Stimulated activated effector memory CD8-positive, alpha-beta T cell treated with anti-CD3 and anti-CD28 coated beads, Interleukin-12 subunit alpha, Interleukin-12 subunit beta, amount 100 ng/mL, for 72 hours (primary cell): ENCODE measurements at regions not wholly inside any gene's neighbourhood (a gene's known extent, or its start where the extent isn't known, plus 50 kb on each side); places are given as distances from the start of the nearest gene placed in this dataset.

Source experiments
- ATAC-seq: fragments of 150-1000 bp; cut with Tn5 transposase; 2 replicates; pipeline ENCODE4 v1.10.0; 2021
- DNase-seq, 2 donors: peaks; one replicate each; pipeline ENCODE4 v3.0.0; 2021 to 2022; ENCODE audit warnings: low spot score in 2 of 2
- H3K27ac Mint-ChIP-seq: one replicate; pipeline ENCODE4 v1.8.0; 2022; ENCODE audit warnings: mild to moderate bottlenecking, mixed read lengths
- H3K36me3 Mint-ChIP-seq: one replicate; pipeline ENCODE4 v1.8.0; 2022; ENCODE audit warnings: mild to moderate bottlenecking, mixed read lengths
- H3K4me1 Mint-ChIP-seq: one replicate; pipeline ENCODE4 v1.8.0; 2022; ENCODE audit warnings: mixed read lengths
- H3K4me3 Mint-ChIP-seq: one replicate; pipeline ENCODE4 v1.8.0; 2022; ENCODE audit warnings: mild to moderate bottlenecking, mixed read lengths
- H3K9me3 Mint-ChIP-seq: one replicate; pipeline ENCODE4 v1.8.0; 2022; ENCODE audit warnings: mixed read lengths

GRCh38 chr2:215849771-215850170 lies 163.6 kb downstream of the MREG start:
- Mint-ChIP-seq H3K9me3 (no peaks in the 10 kb centered on the region), H3K36me3 (no peaks in the 10 kb centered on the region), H3K27ac (no peak overlapping the region), H3K4me3 (no peak overlapping the region), H3K4me1 (no peaks in the 10 kb centered on the region)
- DNase-seq (no peak), ATAC-seq (no peak)

GRCh38 chr2:215848698-215849097 lies 164.7 kb downstream of the MREG start:
- Mint-ChIP-seq H3K4me1 (no peaks in the 10 kb centered on the region), H3K27ac (no peak overlapping the region), H3K4me3 (no peak overlapping the region), H3K36me3 (no peaks in the 10 kb centered on the region), H3K9me3 (no peaks in the 10 kb centered on the region)
- no peak for DNase-seq
- no peak for ATAC-seq

GRCh38 chr2:215848146-215848545 lies 165.2 kb downstream of the MREG start:
- H3K36me3 Mint-ChIP-seq, result no peaks in the 10 kb centered on the region
- H3K4me1 Mint-ChIP-seq, result no peaks in the 10 kb centered on the region
- ATAC-seq (no peak), DNase-seq (no peak)
- no peak overlapping the region for H3K4me3 Mint-ChIP-seq
- no peaks in the 10 kb centered on the region for H3K9me3 Mint-ChIP-seq
- no peak overlapping the region for H3K27ac Mint-ChIP-seq

GRCh38 chr2:215847718-215848117 lies 165.6 kb downstream of the MREG start:
- no peak overlapping the region for H3K4me3 Mint-ChIP-seq
- ATAC-seq (no peak), DNase-seq (no peak)
- no peaks in the 10 kb centered on the region for H3K4me1 Mint-ChIP-seq
- H3K9me3 Mint-ChIP-seq, result no peaks in the 10 kb centered on the region
- no peaks in the 10 kb centered on the region for H3K36me3 Mint-ChIP-seq
- H3K27ac Mint-ChIP-seq, result no peak overlapping the region

- DNase-seq (no peak), ATAC-seq (no peak)
- Mint-ChIP-seq H3K4me3 (no peak overlapping the region), H3K9me3 (no peaks in the 10 kb centered on the region), H3K4me1 (no peaks in the 10 kb centered on the region), H3K36me3 (no peaks in the 10 kb centered on the region), H3K27ac (no peak overlapping the region)
Observed at GRCh38 chr2:215847056-215847455, 166.3 kb downstream of the MREG start.

- no peaks in the 10 kb centered on the region for H3K36me3 Mint-ChIP-seq
- ATAC-seq (no peak), DNase-seq (no peak)
- no peaks in the 10 kb centered on the region for H3K9me3 Mint-ChIP-seq
- H3K27ac Mint-ChIP-seq, result no peak overlapping the region
- H3K4me3 Mint-ChIP-seq, result no peak overlapping the region
- no peaks in the 10 kb centered on the region for H3K4me1 Mint-ChIP-seq
Observed at GRCh38 chr2:215845839-215846586, 167.3 kb downstream of the MREG start.

GRCh38 chr2:215843579-215843978 lies 169.8 kb downstream of the MREG start:
- Mint-ChIP-seq H3K27ac (no peak overlapping the region), H3K4me1 (no peaks in the 10 kb centered on the region), H3K9me3 (no peaks in the 10 kb centered on the region), H3K4me3 (no peak overlapping the region), H3K36me3 (no peaks in the 10 kb centered on the region)
- no peak for DNase-seq
- no peak for ATAC-seq

- no peak overlapping the region for H3K27ac Mint-ChIP-seq
- H3K4me1 Mint-ChIP-seq, result no peaks in the 10 kb centered on the region
- no peaks in the 10 kb centered on the region for H3K36me3 Mint-ChIP-seq
- no peaks in the 10 kb centered on the region for H3K9me3 Mint-ChIP-seq
- DNase-seq, result no peak
- no peak for ATAC-seq
- H3K4me3 Mint-ChIP-seq, result no peak overlapping the region
Observed at GRCh38 chr2:215841175-215841816, 172.1 kb downstream of the MREG start.

GRCh38 chr2:215839816-215840215 lies 173.5 kb downstream of the MREG start:
- Mint-ChIP-seq H3K27ac (no peak overlapping the region), H3K36me3 (no peaks in the 10 kb centered on the region), H3K9me3 (no peaks in the 10 kb centered on the region), H3K4me1 (no peaks in the 10 kb centered on the region), H3K4me3 (no peak overlapping the region)
- ATAC-seq (no peak), DNase-seq (no peak)

- H3K4me3 Mint-ChIP-seq, result no peak overlapping the region
- no peaks in the 10 kb centered on the region for H3K9me3 Mint-ChIP-seq
- no peak overlapping the region for H3K27ac Mint-ChIP-seq
- H3K4me1 Mint-ChIP-seq, result no peaks in the 10 kb centered on the region
- no peaks in the 10 kb centered on the region for H3K36me3 Mint-ChIP-seq
- ATAC-seq (no peak), DNase-seq (no peak)
Observed at GRCh38 chr2:215839309-215839708, 174.0 kb downstream of the MREG start.

- no peak for ATAC-seq
- Mint-ChIP-seq H3K27ac (no peak overlapping the region), H3K36me3 (no peaks in the 10 kb centered on the region), H3K4me3 (no peak overlapping the region), H3K9me3 (no peaks in the 10 kb centered on the region), H3K4me1 (no peaks in the 10 kb centered on the region)
- DNase-seq, result no peak
Observed at GRCh38 chr2:215836881-215837280, 176.5 kb downstream of the MREG start.

GRCh38 chr2:215835657-215836056 lies 177.7 kb downstream of the MREG start:
- Mint-ChIP-seq H3K4me3 (no peak overlapping the region), H3K27ac (no peak overlapping the region), H3K4me1 (no peaks in the 10 kb centered on the region), H3K36me3 (no peaks in the 10 kb centered on the region), H3K9me3 (no peaks in the 10 kb centered on the region)
- ATAC-seq (no peak), DNase-seq (no peak)

- H3K27ac Mint-ChIP-seq, result no peak overlapping the region
- no peaks in the 10 kb centered on the region for H3K36me3 Mint-ChIP-seq
- H3K4me1 Mint-ChIP-seq, result no peaks in the 10 kb centered on the region
- no peak for DNase-seq
- H3K9me3 Mint-ChIP-seq, result no peaks in the 10 kb centered on the region
- no peak overlapping the region for H3K4me3 Mint-ChIP-seq
- ATAC-seq, result no peak
Observed at GRCh38 chr2:215835231-215835630, 178.1 kb downstream of the MREG start.

- ATAC-seq (no peak), DNase-seq (no peak)
- Mint-ChIP-seq H3K36me3 (no peaks in the 10 kb centered on the region), H3K4me3 (no peak overlapping the region), H3K9me3 (no peaks in the 10 kb centered on the region), H3K27ac (no peak overlapping the region), H3K4me1 (no peaks in the 10 kb centered on the region)
Observed at GRCh38 chr2:215833531-215834162, 179.7 kb downstream of the MREG start.

GRCh38 chr2:215832791-215833190 lies 180.6 kb downstream of the MREG start:
- Mint-ChIP-seq H3K9me3 (no peaks in the 10 kb centered on the region), H3K27ac (no peak overlapping the region), H3K36me3 (no peaks in the 10 kb centered on the region), H3K4me3 (no peak overlapping the region), H3K4me1 (no peaks in the 10 kb centered on the region)
- no peak for DNase-seq
- no peak for ATAC-seq

GRCh38 chr2:215831296-215831913 lies 181.9 kb downstream of the MREG start:
- Mint-ChIP-seq H3K27ac (no peak overlapping the region), H3K4me1 (peaks cover 2% of the 10 kb centered on the region), H3K4me3 (no peak overlapping the region), H3K9me3 (no peaks in the 10 kb centered on the region), H3K36me3 (no peaks in the 10 kb centered on the region)
- ATAC-seq (peak; percentile 37), DNase-seq (no peak)
